ENCODE measurements at regions not wholly inside any gene's neighbourhood (a gene's known extent, or its start where the extent isn't known, plus 50 kb on each side); places are given as distances from the start of the nearest gene placed in this dataset.

- TF ChIP-seq, protein P1, sequence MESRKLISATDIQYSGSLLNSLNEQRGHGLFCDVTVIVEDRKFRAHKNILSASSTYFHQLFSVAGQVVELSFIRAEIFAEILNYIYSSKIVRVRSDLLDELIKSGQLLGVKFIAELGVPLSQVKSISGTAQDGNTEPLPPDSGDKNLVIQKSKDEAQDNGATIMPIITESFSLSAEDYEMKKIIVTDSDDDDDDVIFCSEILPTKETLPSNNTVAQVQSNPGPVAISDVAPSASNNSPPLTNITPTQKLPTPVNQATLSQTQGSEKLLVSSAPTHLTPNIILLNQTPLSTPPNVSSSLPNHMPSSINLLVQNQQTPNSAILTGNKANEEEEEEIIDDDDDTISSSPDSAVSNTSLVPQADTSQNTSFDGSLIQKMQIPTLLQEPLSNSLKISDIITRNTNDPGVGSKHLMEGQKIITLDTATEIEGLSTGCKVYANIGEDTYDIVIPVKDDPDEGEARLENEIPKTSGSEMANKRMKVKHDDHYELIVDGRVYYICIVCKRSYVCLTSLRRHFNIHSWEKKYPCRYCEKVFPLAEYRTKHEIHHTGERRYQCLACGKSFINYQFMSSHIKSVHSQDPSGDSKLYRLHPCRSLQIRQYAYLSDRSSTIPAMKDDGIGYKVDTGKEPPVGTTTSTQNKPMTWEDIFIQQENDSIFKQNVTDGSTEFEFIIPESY (IDR thresholded peaks at IDR 0.05): no peak
- TF ChIP-seq, protein P2, sequence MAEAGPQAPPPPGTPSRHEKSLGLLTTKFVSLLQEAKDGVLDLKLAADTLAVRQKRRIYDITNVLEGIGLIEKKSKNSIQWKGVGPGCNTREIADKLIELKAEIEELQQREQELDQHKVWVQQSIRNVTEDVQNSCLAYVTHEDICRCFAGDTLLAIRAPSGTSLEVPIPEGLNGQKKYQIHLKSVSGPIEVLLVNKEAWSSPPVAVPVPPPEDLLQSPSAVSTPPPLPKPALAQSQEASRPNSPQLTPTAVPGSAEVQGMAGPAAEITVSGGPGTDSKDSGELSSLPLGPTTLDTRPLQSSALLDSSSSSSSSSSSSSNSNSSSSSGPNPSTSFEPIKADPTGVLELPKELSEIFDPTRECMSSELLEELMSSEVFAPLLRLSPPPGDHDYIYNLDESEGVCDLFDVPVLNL (IDR thresholded peaks at IDR 0.05; ENCODE audit: low read depth, low read length): no peak
- TF ChIP-seq E4F1 (IDR thresholded peaks at IDR 0.05; ENCODE audit: borderline replicate concordance, partially characterized antibody): no peak
- no peak for TF ChIP-seq PAX8 (IDR thresholded peaks at IDR 0.05)
These were observed 111.6 kb upstream of the SATB2 start (continued) for GRCh38 chr2:199569336-199569735.

DNA sequence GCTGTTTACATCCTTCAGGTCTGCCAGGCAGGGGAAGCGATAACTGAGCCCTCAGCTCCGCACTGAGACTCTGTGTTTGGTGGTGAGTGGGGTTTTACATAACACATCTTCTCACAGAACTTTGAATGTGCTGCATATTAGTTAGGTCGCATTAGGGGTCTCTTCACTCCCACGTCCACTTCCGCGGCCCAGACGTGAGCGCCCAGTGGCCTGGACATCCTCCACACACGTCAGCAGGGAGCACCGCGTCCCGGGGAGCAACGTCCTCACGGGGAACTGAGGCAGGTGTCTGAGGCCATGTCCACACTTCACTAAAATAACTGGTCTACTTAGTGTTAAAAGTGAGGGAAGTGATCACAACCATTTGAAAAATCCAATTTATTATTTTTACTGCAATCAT, 100.4 kb upstream of the SATB2 start:
- Histone ChIP-seq H3K9ac (ENCODE audit: control insufficient read depth, insufficient read depth, low read length) (no peak overlapping the region), H3K27me3 (replicated peaks in 1 of 2; ENCODE audit: control insufficient read depth in 2 of 2, insufficient read depth in 2 of 2, low read length in 1 of 2) (no peaks in the 10 kb centered on the region; a peak in 1 of 4 replicates), H3K79me2 (ENCODE audit: control insufficient read depth, insufficient read depth, low read length) (no peaks in the 10 kb centered on the region), H3K27ac (ENCODE audit: control insufficient read depth, insufficient read depth) (no peak overlapping the region), H2AFZ (ENCODE audit: control insufficient read depth, low read depth, low read length) (no peak overlapping the region), H4K20me1 (ENCODE audit: control insufficient read depth, insufficient read depth) (no peaks in the 10 kb centered on the region), H3K9me3 (replicated peaks; ENCODE audit: control insufficient read depth, insufficient read depth, low read length) (no peaks in the 10 kb centered on the region), H3K4me3 (no peak overlapping the region), H3K4me1 (ENCODE audit: control insufficient read depth, insufficient read depth, low read length) (no peaks in the 10 kb centered on the region), H3K36me3 (ENCODE audit: control insufficient read depth in 2 of 2, insufficient read depth in 2 of 2, low read length in 1 of 2) (no peaks in the 10 kb centered on the region), H3K4me2 (ENCODE audit: control insufficient read depth, insufficient read depth) (no peak overlapping the region)
- WGBS (ENCODE audit: insufficient coverage, insufficient replicate concordance, low lambda C conversion rate, missing lambda C conversion rate): 66% methylated on average over 14 of the region's 14 CpGs
- DNase-seq (ENCODE audit: low read depth, low spot score): no peak
- RAD21 ChIA-PET (ENCODE audit: unreplicated experiment): no interaction called here
- in situ Hi-C loops (cut with MboI): no loop called here
- CTCF ChIA-PET: no interaction called here
- POLR2A ChIA-PET: no interaction called here
- intact Hi-C loops (cut with micrococcal nuclease; ENCODE audit: unreplicated experiment): no loop called here
- no TSS peak for BruUV-seq (replicated peaks)
- FAIRE-seq: no peak
- SMC1A ChIA-PET (ENCODE audit: uncharacterized antibody, unreplicated experiment): no interaction called here
- no peak for ATAC-seq
- TF ChIP-seq NKRF (conservative IDR thresholded peaks at IDR 0.05) (no peak), PRDM15 (CRISPR knock-in tag; IDR thresholded peaks at IDR 0.05) (no peak), CREB1 (IDR thresholded peaks at IDR 0.05; ENCODE audit: low read depth) (no peak), JUNB (IDR thresholded peaks at IDR 0.05) (no peak), MYB (IDR thresholded peaks at IDR 0.05; ENCODE audit: borderline replicate concordance, low read depth, low read length) (no peak), JUND (IDR thresholded peaks at IDR 0.05; ENCODE audit: low read depth, low read length) (no peak), CHD2 (IDR thresholded peaks at IDR 0.05; ENCODE audit: borderline replicate concordance, low read depth, low read length) (no peak), NFYB (IDR thresholded peaks at IDR 0.05; ENCODE audit: insufficient read depth, low read depth, low read length) (no peak)
